Adrenal gland (tissue), 9 donors: ENCODE measurements at regions not wholly inside any gene's neighbourhood (a gene's known extent, or its start where the extent isn't known, plus 50 kb on each side); places are given as distances from the start of the nearest gene placed in this dataset.

Experiments used
- DNase-seq, 7 donors: peaks; one replicate each; pipeline ENCODE4 v3.0.0-alpha.2; 2019 to 2020
- H3K27ac ChIP-seq, 5 donors: fragments of 200-600 bp; sonication (generic) in 4 of 5; 1 replicate in 3 of 5; 2 replicates in 2 of 5; pipeline versions ENCODE4 v1.5.1 to v1.8.0; 2016 to 2020; ENCODE audit warnings: mild to moderate bottlenecking in 1 of 5
- H3K27me3 ChIP-seq: fragments of 200-600 bp; 2 replicates; pipeline ENCODE4 v1.8.0; 2021
- H3K36me3 ChIP-seq, 2 donors: fragments of 200-600 bp; replicated peaks in 1 of 2; 1 replicate in 1 of 2; 2 replicates in 1 of 2; pipeline versions ENCODE4 v1.5.1 to v1.8.0; 2018 to 2022
- H3K4me1 ChIP-seq, 2 donors: fragments of 200-600 bp; replicated peaks in 1 of 2; 1 replicate in 1 of 2; 2 replicates in 1 of 2; pipeline versions ENCODE4 v1.5.1 to v1.8.0; 2018 to 2021
- H3K4me3 ChIP-seq, 4 donors: fragments of 200-600 bp; sonication (generic) in 3 of 4; one replicate each; pipeline ENCODE4 v1.5.1; 2016 to 2018
- H3K9me3 ChIP-seq, 3 donors: fragments of 200-600 bp; sonication (generic) in 1 of 3; replicated peaks in 1 of 3; 1 replicate in 2 of 3; 2 replicates in 1 of 3; pipeline versions ENCODE4 v1.5.1 to v1.8.0; 2016 to 2021
- CTCF ChIP-seq, 6 experiments: fragments of 450-650 bp in 4 of 6; fragments of 200-600 bp in 2 of 6; sonication (generic) in 1 of 6; IDR thresholded peaks; 1 replicate in 5 of 6; 2 replicates in 1 of 6; pipeline versions ENCODE4 v1.5.1 to v1.8.0; 2016 to 2021; ENCODE audit warnings: antibody characterized with exemption in 6 of 6, mild to moderate bottlenecking in 2 of 6, moderate library complexity in 1 of 6
- POLR2A ChIP-seq, 2 donors: fragments of 450-650 bp; IDR thresholded peaks; one replicate each; pipeline ENCODE4 v1.6.1; 2017; ENCODE audit warnings: antibody characterized with exemption in 2 of 2, mild to moderate bottlenecking in 2 of 2, moderate library complexity in 1 of 2
- WGBS, 4 donors: extraction: QIAGEN DNeasy Blood & Tissue Kit in 2 of 4; methylation state at CpG; one replicate each; pipeline versions ENCODE4 v1.1.5 to v1.1.7; 2013 to 2017; 5-methylcytosine and 5-hydroxymethylcytosine counted together
- intact Hi-C, 2 donors: fragments of 100-400 bp; cut with DNase I; formaldehyde crosslinking; loops; one replicate each; pipeline versions ENCODE4 v1.14.1 to v1.15.0; 2022 to 2023
- donor health status: healthy with polysubstance abuse.
- donor health status: Bipolar disorder and iron deficiency.
- donor health status: DM: yes; HTN: yes; CAD: no.
- donor health status: DM: no; HTN: no; CAD: no.
- donor health status: DM: no; HTN: no; CAD: no.

- H3K4me1 ChIP-seq, result no peaks in the 10 kb centered on the region
- intact Hi-C loops, result no loop called here
- no peak for TF ChIP-seq POLR2A (IDR thresholded peaks at IDR 0.05)
- no peak for TF ChIP-seq CTCF (IDR thresholded peaks at IDR 0.05)
- no peak overlapping the region for H3K27ac ChIP-seq
- no peaks in the 10 kb centered on the region for H3K36me3 ChIP-seq
- H3K9me3 ChIP-seq, result no peaks in the 10 kb centered on the region
- no peak overlapping the region for H3K4me3 ChIP-seq
- no peak for DNase-seq
- H3K27me3 ChIP-seq, result no peaks in the 10 kb centered on the region
Measured at GRCh38 chr7:110539216-110539615, 551.7 kb upstream of the LRRN3 start.

DNA sequence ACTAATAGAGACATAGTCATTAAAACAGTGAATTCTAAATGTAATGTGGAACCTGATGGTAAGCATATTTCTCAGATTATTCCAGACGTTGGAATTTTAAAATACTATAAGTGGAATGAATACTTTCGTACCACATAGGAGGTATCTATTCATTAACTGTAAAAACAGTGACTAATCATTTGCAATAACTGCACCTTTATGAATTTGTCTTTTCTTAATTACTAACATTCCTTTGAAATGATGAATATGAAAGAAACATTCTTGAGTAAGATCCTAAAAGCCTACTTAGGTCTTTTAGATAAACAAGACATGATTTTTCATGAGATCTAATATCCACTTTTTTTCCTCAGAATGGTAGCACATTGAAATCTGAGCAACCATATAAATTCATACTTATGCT is 549.0 kb upstream of the LRRN3 start:
- no peak for TF ChIP-seq POLR2A (IDR thresholded peaks at IDR 0.05)
- TF ChIP-seq CTCF (IDR thresholded peaks at IDR 0.05), result no peak
- intact Hi-C loops, result no loop called here
- no peak for DNase-seq
- Histone ChIP-seq H3K4me1 (no peaks in the 10 kb centered on the region), H3K9me3 (no peaks in the 10 kb centered on the region), H3K27ac (no peak overlapping the region), H3K27me3 (no peaks in the 10 kb centered on the region), H3K36me3 (no peaks in the 10 kb centered on the region), H3K4me3 (no peak overlapping the region)
- WGBS, 4 donors, result 56 to 86% (median 71%) methylated on average over 2 of the region's 2 CpGs

DNA sequence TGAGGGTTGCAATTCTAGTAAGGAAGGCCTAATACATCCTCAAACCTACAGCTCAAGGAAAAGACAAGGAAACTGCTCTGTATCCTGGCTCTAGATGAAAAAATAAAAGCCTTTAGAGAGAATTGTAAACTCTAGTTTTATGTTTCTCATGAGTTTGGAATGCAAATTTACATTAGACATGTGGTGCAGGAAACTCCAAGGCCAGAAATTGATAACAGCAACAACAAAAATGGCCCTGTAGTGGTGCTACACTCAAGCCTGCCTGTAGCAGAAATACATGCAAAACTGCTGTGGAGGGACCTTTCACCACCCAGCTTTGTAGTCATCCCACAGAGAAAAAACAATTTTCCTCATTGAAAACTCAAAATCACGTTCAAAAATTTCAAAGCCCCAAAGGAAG is 546.7 kb upstream of the LRRN3 start:
- no peak for TF ChIP-seq POLR2A (IDR thresholded peaks at IDR 0.05)
- no peak for TF ChIP-seq CTCF (IDR thresholded peaks at IDR 0.05)
- Histone ChIP-seq H3K4me3 (no peak overlapping the region), H3K36me3 (no peaks in the 10 kb centered on the region), H3K27me3 (no peaks in the 10 kb centered on the region), H3K27ac (no peak overlapping the region), H3K9me3 (peaks cover 0 to 3% (median 0%) of the 10 kb centered on the region in 3 donors), H3K4me1 (no peaks in the 10 kb centered on the region)
- intact Hi-C loops, result no loop called here
- DNase-seq, result no peak
- WGBS, 4 donors, result 90 to 100% (median 95%) methylated on average over 1 of the region's 1 CpG

- Histone ChIP-seq H3K9me3 (peaks cover 0 to 5% (median 0%) of the 10 kb centered on the region in 3 donors), H3K36me3 (no peaks in the 10 kb centered on the region), H3K27ac (no peak overlapping the region), H3K4me1 (no peaks in the 10 kb centered on the region), H3K4me3 (no peak overlapping the region), H3K27me3 (no peaks in the 10 kb centered on the region)
- DNase-seq, result no peak
- TF ChIP-seq POLR2A (IDR thresholded peaks at IDR 0.05) (no peak), CTCF (IDR thresholded peaks at IDR 0.05) (no peak)
- intact Hi-C loops, result no loop called here
Measured at GRCh38 chr7:110548372-110548771, 542.6 kb upstream of the LRRN3 start.
